ENCODE measurements at regions not wholly inside any gene's neighbourhood (a gene's known extent, or its start where the extent isn't known, plus 50 kb on each side); places are given as distances from the start of the nearest gene placed in this dataset.
"Not testable (repeated sequence)": the region's sequence is repeated elsewhere in the genome, so short reads cannot be mapped to it uniquely, and the experiment has no call there.

DNA sequence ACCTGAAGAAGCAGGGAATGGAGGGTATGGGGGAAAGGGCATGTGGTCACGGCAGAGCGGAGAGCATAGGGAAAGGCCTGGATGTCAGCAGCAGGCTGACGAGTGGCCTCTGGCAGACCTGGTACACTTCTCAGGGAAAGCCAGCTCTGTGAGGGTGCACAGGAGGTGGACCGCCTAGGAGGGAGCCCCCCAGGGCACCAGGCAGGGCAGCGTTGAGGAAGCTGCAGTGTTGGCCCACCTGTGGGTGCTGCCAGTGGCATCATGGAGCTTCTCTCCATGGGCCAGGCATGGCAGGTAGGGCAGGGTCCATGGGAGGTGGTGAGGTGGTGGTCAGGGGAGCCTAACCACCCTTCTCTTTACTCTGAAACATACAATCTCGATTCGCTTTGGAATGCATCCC, 143.0 kb upstream of the PITX1 start:
- DNase-seq = no peak

DNA sequence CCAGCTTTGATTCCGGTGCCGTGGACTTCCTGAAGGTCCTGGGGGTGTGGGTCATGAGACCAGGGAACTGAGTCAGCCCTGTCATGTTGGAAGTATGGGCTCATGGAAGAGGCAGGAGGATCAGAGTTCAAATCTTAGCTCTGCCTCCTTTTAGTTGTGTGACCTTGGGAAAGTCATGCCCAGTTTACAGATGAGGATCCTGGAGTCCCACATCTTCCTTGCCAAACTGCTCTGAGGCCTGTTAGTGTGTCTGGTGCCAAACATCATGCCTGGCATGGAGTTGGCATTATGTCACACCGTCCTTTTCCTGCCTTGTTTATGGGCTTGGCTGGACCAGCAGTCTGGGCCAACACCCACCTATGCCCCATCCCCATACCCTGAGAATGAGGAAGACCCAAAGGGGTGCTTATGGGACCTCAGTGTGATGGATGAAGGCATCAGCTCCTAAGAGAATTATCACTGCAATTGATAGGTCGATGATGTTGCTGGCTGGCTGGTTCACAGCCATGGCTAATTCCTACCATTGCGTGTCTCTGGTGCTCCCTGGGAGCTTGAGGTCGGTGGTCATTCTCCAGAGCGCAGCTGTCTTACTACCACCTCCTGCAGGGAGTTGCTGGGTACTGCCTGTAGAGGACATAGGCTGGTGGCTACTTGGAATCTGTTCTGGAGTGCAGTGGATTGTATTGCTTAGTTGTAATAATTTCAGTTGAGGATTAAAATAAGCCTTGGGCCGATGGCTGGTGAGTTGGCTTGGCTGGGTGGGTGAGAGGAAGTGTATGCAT, 140.5 kb upstream of the PITX1 start:
- DNase-seq = no peak

DNA sequence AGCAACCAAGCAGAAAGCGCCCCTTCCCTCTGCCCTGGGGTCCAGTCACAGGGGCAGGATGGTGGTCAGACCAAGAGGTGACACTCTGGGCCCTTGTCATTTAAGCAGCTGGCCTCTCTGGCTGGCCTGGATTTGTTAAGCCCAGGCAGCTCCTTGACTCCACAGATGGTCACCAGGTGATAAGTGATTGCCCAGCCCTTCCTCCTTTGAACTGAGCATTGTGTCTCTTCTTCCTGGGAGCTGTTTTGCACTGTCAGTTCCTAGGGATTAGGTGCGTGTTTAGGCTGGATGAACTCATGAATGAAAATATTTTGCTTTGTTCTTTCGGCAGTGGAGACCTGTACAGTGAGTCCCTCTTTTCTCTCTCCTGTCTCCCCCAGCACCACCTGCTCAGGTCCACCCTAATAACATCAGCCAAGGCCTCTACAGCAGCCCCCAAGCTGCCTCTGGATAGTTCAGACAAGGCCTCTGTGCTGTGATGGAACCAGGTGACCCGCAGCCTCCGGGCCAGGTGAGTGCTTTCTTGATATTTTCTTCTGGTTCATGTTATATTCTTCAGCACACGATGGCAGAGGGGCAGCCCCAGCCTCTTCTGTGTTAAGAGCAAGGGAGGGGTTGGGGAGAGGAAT, 139.7 kb upstream of the PITX1 start:
- DNase-seq = no peak

DNA sequence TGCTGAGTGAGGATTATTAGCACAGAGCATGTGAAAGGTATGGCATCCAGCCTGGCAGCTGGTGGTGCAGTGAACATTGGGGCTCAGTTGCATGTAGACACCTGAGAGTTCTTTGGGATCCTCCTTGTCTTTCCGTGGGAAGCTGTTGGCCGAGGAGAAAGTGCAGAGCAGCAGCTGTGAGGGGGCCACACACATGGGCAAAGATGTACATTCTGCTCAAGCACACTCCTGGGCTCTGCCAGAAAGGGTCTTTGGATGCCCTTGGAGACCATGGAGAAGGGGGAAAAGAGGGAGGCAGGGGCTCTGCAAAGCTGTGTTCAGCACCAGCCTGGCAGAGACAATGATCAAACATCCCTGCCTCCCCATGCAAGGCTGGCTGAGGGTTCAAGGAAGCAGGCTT, 138.7 kb upstream of the PITX1 start:
- no peak for DNase-seq

DNA sequence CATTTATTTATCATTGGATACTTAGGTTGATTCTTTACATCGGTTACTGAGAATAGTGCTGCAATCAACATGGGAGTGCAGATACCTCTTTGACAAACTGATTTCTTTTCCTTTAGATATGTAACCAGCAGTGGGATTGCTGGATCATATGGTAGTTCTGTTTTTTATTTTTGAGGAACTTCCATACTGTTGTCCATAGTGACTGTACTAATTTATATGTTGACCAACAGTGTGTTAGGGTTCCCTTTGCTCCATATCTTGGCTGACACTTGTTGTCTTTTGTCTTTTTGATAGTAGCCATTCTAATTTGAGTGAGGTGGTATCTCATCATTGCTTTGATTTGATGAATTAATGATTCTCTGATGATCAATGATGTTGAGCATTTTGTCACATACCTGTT, 137.3 kb upstream of the PITX1 start:
- DNase-seq = no peak

DNA sequence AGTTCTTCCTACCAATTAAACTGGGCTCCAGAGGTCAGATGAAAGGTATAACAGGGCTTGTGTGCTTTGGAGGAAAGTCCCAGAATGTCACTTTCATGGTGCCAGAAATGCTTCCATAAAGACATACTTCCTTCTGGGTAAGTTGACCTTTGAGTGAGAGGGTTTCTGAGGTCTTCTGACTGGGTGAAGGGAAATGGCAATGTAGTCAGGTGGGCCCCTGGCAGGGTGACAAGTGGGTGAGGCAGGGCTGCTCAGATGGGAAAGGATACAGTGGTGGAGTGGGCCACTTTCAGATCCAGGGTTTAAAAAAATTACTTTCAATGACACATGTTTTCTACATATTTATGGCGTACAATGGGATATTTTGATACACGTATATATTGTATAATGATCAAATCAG, 136.5 kb upstream of the PITX1 start:
- no peak for DNase-seq

DNA sequence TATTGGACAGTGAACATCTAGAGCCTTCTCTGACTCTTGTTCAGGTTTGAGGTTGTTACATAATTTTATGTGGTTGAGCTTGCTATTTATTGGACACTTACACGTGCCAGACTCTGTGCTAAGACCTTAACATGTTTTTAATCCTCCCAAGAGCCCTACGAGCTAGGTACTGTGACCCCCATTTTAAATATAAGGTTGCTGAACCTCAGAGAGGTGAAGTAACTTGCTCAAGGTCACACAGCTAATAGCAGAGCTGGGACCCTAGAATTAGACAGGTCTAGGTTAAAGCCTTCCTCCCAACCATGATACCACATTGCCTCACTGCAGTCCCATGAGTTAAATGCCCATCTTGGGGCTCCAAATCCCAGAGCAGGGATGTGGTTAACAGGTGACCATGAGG, 135.7 kb upstream of the PITX1 start:
- no peak for DNase-seq

DNA sequence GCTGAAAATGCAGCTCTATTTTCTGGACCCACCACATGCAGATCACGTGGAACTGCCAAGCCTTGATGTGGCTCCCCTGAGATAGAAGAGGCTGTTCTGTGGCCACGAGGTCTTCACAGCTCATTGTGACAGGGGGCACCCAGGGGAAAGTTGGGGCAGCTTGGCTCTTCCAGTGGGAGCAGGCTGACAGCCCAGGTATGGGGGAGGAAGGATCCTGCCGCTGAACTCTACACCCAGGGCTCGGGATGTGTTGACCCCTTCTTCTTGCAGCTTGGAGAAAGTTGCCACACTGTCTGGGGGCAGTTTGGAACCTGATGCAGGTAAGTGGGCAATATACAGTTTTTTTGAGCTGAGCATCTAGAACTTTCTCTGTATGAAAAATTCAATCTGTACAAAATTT, 133.6 kb upstream of the PITX1 start:
- no peak for DNase-seq

DNA sequence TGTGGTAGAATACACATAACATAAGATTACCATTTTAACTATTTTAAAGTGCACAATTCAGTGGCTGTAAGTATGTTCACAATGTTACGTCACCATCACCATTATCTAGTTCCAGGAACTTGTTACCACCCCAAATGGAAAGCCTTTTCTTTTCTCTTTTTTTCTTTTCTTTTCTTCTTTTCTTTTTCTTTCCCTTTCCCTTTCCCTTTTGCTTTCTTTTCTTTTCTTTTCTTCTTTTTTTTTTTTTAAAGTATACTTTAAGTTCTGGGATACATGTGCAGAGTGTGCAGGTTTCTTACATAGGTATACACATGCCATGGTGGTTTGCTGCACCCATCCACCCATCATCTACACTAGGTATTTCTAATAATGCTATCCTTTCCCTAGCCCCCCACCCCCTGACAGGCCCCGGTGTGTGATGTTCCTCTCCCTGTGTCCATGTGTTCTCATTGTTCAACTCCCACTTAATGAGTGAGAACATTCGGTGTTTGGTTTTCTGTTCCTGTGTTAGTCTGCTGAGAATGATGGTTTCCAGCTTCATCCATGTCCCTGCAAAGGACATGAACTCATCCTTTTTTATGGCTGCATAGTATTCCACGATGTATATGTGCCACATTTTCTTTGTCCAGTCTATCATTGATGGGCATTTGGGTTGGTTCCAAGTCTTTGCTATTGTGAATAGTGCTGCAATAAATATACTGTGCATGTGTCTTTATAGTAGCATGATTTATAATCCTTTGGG, 131.0 kb upstream of the PITX1 start:
- not testable (repeated sequence) for DNase-seq

DNA sequence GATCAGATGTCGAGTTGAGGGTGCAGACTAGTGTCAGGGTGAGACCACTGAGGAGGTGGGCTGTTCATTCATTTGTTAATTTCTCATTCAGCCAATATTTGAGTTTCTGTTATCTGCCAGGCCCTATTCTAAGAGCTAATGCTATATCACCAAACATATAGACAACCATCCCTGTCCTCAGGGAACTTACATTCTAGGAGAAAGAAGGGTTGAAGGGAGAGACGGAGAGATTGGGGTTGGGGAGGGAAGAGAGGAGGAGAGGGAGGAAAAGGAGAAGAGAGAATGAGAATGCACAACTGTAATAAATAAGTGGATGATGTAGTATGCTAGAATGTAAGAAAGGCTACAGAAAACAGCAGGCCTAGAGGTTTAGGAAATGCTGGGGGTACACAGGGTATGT, 129.9 kb upstream of the PITX1 start:
- no peak for DNase-seq

DNA sequence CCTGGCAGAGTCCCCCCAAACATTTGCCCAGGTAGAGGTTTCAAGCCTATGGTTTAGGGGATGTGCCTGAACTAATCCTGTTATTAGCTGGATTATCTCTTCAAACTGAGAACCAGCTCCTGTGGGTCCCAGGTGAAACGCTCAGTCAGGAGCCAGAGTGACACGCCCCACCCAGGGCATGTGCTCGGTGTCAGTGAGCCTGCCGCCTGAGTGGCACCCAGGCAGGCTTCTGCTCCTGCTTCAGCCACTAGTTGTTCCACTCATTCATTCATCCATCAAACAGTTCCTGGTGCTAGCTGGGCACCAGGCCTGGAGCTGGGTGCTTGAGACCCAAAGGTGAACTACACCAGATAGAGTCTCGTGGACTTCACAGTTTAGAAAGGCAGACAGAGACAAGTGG, 129.4 kb upstream of the PITX1 start:
- DNase-seq = no peak

DNA sequence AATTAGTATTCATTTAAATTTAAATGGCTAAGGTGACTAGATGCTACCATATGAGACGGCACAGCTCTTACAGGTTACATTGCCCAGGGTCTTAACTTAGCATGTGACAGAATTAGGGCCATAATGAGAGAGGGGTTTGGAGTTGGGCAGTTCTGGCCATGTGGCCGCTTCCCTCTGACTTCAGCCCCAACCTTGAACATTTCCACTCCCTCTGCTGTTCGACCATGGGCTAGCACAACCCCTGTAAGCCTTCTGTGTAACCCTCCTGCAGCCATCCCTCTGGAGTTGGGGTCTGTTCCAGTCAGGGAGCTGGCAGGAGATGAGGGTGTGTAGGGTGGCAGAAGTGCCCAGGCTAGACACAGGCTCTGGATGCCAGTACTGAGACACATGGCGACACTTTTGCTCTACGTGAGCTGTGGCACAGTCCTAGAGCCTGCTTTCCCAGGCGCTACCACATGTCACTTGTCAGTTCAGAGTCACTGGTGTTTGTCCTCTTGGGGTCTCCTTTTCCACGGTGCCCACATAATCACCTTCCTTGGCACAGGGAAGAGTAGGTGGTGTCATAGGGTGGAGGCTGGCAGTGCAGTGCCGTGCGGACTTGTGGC, 128.7 kb upstream of the PITX1 start:
- no peak for DNase-seq

DNA sequence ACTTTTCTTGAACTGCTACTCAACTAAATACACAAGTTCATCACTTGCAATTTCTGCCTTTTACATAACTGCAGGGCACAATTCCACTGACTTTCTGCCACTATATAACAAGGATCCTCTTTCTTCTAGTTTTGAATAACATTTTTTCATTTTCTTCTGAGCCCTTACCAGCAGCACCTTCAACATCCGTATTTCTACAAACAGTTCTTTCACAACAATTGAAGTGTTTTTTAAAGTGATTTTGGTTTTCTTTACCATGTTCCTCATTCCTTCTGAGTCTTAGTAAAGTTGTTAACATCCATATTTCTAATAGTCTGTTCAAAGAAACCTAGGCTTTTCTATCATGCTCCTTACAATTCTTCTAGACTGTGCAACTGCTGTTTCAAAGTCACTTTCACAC, 127.2 kb upstream of the PITX1 start:
- DNase-seq = no peak

DNA sequence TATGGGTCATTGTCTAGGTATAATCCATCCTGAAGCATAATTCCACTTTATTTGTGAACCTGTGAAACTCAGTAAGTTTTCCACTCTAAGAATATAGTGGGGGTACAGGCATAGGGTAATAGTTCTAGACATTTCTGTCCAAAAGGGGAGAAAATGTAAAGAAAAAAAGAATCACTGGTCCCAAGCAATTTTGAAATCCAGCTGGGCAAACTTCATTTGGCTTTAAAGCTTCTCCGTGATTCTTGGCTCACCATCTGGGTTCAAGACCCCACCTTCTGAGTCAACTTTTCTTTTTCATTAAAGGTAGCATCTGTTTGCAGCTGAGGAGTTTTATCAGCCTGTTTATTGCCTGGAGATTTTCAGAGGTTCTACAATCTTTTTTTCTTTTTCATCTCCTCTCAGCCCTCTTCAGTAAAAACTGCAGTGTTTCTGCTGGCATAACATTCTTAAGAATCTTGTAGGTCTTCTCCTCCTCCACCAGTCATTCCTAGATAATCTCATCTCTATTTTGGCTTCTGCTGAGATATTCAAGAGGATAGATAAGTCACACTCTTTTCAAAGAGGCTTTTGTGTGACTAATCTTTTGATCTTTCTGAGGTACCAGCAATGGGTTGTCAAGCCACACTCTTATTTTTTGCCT, 126.1 kb upstream of the PITX1 start:
- no peak for DNase-seq

DNA sequence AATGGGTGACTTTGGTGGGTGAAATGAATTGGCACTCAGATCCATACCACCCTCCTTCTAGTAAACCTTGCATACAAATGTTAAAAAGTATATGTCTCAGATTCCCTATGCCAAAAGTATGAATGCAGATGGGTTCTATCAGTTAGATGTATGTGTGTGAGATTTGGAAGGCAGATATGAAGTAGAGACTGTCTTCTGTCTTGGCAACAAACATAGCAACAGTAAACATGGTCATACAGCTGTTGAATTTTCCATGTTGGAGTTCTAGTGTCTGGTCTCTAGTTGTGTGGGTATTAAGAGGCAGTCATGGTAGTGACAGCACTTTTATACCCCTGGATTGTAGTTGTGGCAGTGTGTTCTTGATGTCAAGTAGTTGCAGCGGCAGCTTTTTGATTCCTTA, 125.6 kb upstream of the PITX1 start:
- DNase-seq = no peak

DNA sequence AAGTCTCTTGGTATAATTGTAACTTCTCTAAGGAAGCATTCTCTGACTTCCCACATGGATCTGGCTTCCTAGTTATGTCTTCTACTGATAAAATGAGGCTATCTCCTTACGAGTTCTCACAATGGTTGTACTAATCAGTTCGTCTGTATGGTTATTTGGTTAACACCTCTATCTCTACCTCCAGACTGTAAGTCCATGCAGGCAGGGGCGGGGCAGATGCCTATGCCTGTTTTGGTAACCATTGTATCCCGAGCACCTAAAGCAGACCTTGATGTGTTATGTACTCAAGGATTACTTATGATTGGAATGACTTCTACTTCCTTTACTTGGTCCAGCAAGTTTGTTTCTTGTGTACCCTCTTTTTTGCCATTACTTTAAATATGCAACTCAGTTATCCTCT, 125.0 kb upstream of the PITX1 start:
- DNase-seq = no peak

DNA sequence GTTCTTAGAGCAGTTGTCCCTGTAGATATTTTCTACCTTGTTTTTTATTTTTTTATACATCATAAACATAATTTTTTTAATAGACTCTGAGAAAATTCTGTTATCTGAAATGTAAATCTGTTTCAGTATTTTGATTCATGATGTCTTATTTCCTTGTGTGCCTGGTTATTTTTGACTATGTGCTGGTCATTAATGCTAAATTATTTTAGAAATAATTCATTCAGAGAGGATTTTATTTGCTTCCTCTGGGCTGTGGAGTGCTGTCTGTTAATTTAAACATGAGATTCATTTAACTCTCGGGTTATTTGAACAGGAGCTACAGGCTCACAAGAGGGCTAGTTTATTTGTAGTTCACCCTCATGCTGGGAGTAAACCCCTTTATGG, 124.3 kb upstream of the PITX1 start:
- no peak for DNase-seq

DNA sequence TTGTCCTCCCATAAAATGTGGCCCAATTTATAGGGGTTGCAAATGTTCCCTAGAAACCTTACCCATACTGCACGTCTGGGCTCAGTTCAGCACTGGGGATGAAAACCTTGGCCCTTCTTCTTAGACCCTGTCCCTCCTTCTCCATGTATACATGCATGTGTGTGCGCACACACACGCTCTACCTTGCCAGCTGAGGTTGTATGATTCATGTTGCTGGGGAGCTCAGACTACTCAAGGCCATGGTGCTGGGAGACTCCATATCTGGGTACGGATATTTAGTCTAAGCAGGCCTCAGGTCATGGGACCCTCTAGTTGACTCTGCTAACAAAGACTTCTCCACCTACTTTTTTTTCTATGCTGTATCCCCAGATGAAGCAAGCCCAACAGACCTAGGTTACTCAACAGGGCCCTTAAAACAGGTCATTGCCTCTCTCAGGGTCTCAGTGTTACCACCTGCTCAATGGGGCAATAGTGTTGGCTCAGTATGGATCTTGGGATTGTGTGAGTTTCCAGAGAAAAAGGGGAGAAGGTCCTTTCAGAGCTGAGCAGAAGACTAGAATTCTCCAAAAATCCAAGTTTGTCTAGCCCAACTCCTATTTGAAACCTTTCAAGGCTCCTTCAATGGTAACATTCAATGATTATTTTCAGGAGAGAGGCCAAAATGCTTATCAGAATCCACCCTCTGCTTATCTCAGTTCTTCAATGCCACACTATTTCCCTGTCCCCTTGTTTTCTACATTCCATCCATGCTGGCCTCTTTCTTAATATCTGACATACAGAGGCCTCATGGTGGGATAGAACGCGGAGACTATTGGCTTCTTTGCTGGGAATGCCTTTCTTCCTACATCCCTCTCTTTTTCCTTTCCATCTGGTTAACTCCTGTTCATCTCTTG, 123.6 kb upstream of the PITX1 start:
- no peak for DNase-seq

DNA sequence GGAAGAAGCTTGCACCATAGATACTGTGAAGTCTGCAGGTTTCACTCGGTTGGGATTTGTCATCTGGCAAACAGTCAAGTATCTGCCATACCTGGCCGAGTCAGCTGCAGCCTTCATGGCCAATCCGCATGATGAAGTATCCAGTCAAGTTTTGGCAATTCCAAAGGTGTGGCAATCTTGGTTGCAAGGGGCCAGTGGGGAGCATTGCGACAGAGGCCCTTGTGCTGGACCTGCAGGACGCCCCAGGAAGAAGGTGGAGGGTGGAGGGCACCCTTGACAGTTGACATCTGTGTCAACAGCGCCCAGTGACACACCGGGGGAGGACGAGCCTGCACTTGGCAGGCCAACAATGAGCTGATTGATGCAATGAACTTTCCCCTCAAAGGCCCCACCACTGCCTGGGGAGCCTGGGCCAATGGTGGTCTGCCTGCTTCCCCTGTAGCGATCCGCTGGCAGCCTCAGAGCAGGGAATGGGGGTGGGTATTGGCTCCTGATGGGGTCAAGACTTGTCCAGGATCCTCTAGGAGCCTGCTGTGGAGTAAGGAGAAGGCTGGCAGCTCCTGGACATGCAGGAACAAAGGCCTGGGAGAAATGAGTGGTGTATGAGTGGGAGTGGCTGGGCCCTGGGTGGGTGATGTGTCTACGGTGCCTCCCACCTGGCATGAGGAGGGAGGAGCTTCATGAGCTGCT, 122.8 kb upstream of the PITX1 start:
- DNase-seq = no peak

DNA sequence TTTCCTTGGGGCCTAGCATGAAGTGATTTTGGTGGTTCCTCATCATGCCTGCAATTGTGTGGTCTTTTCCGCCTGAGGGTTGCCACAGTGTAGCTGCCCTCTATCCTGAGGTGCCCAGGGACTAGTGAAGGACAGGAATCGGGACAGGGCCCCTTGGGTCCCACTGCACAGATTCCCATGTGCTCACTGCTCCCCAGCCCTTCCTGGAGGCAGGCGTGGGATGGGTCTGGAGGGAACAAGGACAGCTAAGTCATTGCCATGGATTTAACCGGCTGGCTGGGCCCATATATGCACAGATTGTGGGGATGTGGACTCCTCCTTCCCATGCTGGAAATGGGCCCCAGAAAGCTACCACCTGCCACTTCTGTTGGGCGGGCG, 122.3 kb upstream of the PITX1 start:
- DNase-seq = no peak

DNA sequence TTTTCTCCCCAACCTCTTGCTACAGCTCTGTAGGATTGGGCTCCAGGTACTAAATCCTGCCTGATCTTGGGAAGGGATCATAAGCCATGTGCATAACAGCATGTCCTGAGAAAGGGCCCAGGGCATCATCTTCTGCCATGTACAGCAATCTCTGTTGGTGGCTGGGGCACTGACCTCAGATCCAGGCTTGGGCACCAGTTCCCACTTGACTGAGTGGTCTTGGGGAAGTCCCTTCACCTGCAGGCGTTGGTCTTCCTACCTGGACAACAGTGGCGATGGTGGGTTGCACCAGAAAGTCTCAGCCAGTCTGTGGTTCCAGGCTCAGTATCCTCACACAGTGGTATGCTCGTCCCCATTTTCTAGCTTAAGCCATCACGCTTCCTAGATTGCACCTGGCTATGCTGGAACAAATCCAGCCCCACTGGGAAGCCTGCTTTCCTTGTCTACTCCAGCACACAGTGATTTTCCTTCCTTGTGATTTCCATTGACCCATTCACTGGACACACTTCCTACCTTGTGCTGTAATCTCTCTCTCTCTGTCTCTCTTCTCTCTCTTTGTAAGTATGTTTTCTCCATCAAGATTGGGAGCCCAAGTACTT, 121.7 kb upstream of the PITX1 start:
- no peak for DNase-seq

Data from stimulated activated CD4-positive, alpha-beta T cell treated with anti-CD3 and anti-CD28 coated beads, Interleukin-4, amount 100 ng/mL, for 1 hour (primary cell).